Left kidney (tissue), 1 donor: ENCODE measurements at regions not wholly inside any gene's neighbourhood (a gene's known extent, or its start where the extent isn't known, plus 50 kb on each side); places are given as distances from the start of the nearest gene placed in this dataset.
"Not testable (repeated sequence)": the region's sequence is repeated elsewhere in the genome, so short reads cannot be mapped to it uniquely, and the experiment has no call there.

Experiments used
- DNase-seq: peaks from one replicate; pipeline ENCODE4 v3.0.0-alpha.2; 2013

DNA sequence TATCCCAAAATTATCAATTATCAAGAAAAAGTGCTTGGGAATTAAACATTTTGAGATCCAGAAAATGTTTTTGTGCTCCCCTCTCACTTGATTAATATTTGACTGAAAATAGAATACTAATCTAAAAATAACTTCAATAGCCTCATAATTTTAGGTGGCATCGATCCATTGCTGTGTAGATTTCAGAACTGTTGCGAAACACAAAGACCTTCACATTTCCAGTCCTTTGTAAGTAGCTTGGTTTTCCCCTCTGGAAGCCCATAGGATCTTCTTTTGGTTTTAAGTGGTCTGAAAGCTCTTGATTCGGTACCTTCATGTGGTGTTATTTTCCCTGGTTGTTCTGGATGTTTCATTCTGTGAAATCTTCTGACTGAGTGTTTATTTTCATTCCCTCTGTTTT, 176.5 kb downstream of the NUFIP1 start:
- DNase-seq: no peak

DNA sequence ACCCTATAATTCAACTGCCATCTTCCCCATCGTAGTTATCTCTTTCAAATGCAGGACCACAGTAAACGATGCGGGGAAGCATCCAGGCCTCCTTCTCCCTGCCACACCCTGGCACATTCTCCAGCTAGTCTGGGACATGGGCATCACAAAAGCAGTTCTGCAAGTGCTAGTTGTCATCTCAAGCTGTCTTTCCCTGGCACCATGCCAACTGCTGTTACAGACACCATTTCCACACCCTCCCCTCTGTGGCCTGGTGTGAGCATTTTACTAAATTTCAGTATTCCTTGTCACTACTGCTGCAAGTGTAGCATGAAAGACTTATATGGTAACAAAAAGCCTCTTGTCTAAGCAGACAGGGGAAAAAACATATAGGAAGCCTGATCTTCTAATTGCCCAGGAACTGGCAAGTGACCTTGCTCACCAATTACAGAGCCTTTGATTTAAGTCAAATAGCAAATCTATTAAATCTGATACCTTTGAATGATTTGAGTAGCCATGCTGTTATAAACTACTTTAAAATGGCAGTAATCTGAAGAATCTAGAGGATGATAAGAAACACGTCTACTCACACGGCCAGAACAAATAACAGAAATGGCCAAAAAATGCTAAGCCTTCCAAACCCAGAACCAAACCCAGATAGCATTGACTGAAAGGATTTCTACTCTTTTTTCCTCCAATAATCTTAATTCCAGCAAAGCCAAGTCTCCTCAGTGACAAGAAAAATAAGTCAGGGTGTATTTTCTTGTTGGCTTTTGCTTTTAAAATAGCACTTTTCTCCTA, 179.0 kb downstream of the NUFIP1 start:
- no peak for DNase-seq

DNA sequence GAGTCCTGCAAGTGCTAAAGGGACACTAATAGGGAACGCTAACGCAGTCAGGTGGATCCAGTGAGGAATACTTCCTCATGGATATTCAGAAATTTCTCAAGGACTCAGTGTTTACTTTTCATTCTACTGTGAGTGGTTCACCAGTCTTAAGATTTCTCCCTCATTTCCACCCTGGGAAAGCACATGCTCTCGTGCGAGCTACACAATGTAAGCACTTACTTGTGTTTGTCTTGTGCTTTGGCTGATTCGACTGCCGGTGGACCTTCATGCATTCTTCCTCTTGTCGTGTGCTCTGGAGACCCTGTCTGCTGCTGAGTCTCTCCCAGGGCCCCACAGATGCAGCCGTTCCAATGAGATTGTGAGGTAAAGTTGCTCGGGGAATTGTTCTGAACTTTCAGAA, 180.1 kb downstream of the NUFIP1 start:
- DNase-seq: no peak

DNA sequence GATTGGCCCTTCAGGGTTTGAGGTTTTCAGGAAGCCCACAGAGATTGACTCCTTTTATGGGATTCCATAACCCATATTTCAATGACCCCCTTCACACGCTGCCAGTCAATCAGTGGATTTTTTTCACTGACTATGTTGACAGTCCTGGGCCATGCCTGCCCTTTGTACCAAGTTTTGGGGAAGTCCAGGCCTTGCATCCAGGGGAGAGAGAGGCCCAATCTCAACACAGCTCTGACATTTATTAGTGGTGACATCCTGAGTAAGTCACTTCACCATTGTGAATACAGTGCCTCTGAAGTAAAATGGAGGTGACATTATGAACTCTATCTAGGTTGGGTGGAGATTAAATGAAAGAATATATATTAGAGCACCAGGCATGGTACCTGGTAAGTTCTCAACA, 181.1 kb downstream of the NUFIP1 start:
- DNase-seq: no peak

DNA sequence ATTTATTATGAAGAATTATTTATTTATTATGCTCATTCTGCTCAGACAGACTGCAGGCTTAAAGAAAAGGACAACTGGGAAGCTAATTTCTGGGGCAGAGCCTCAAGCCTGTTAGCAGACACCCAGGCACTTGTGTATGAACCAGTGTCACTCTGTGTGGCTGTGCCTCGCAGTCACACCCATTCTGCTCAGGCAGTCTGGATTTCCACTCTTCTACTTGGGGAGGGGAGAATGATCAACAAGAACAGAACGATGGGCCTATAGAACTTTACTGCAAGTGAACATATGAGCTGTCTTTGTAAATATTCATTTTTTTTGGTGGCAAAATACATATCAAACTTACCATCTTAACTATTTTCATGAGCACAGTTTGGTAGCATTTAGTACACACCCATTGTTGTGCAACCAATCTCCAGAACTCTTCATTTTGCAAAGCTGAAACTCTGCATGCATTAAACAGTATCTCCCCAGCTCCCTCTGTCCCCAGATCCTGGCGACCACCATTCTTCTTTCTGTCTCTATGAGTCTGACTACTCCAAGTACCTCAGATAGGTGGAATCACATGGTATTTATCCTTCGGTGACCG, 181.7 kb downstream of the NUFIP1 start:
- no peak for DNase-seq

DNA sequence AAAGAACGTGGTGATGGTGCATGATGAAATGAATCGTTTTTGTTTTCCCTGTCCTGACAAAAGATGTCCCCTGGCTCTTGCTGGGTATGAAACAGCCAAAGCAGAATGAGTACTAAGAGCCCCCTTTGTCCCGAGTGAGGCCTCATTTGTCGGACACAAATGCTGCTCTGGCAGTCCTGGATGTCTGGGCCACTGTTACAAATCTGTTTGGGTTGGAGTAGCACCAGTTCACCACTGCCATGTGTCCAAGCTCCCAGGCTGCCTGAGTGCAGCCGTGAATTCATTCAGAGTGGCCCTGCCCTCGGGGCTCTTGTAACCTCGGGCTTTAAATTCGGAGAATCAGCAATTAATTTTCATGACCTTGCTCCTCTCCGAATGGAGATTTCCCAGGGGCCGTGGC, 182.4 kb downstream of the NUFIP1 start:
- DNase-seq: no peak

DNA sequence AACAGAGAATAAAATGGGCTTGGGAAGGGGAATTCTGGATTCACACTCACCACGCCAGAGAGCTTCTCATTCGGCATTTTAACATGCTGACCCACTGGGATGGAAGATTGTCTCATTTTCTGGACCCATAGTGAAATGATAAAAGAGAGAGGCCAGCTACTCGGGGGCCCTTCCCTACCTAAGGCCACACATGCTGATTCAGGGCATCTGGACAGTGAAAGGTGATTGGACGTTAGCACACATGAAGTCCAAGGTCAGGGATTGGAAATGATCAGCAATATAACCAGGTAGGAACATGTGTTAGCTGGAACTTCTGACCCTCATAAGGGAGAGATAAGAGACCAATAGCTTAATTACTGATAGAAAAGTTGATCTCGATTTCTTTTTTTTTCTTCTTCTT, 183.7 kb downstream of the NUFIP1 start:
- DNase-seq: no peak

DNA sequence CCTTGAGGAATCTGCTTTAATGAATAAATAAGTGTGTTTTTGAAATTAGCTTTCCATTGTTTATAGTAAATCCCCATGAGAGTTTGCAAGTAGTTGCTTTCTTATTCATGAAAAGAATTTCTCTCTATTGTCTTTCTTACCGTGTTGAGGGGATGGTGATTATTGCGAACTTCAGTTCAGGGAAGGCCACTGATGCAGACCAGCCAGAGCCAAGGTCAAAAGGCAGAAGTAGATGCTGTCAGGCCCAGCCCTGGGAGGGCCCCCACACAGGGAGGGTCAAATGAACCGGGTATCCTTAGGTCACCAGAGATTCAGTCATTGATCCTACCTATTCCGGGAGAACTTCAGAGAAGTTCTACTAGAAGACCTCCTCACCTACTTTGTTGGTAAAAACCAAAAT, 185.9 kb downstream of the NUFIP1 start:
- no peak for DNase-seq

DNA sequence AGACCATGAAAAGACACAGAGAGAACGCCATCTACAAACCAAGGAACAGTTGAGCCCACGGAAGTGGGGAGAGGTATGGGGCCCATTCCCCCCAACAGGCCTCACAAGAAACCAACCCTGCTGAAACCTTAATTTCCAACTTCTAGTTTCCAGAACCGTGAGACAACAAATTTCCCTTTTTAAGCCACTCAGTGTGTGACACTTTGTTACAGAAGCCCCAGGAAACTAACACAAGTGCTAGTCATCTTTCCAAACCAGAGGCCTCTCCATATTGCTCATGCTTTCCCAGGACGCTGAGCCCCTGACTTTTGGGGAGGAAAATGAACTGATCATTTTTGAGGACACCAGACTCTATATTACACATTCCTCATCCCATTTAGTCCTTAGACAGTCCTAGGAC, 186.8 kb downstream of the NUFIP1 start:
- DNase-seq: no peak

DNA sequence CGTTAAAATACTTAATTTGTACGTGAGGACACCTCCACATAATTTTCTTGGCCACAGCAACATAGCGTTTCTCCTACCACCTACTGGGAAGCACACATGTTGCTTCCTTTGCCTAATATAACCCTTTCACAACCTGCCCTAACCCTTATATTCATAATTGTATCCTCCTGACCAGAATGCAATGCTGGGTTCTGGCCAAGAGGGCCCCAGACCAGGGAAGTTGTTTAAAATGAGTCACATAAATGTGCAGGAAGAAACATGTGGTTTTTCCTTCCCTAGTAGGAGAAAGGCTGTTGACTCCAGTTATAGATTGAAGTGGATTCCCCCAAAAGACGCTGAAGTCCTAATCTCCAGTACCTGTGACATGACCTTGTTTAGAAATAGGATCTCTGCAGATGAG, 187.3 kb downstream of the NUFIP1 start:
- no peak for DNase-seq

DNA sequence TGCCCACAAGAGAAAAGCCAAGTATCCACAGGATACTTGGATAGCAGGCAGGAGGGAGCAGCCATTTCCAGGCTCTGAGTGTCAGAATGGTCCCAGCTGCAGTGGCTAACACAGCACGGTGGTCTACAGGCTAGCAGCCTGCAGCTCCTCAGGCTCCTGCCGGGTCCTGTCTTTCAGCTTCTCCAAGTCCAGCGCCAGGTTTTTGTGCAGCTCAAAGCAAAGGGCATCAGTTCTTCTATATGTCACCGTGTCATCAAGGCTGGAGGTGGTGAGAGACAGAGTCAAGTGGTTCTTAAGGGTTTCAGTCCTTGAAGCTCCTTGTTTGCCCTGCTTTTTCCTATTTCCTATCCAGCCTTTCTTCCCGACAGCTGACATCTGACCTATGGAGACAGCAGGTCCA, 188.6 kb downstream of the NUFIP1 start:
- DNase-seq: no peak

DNA sequence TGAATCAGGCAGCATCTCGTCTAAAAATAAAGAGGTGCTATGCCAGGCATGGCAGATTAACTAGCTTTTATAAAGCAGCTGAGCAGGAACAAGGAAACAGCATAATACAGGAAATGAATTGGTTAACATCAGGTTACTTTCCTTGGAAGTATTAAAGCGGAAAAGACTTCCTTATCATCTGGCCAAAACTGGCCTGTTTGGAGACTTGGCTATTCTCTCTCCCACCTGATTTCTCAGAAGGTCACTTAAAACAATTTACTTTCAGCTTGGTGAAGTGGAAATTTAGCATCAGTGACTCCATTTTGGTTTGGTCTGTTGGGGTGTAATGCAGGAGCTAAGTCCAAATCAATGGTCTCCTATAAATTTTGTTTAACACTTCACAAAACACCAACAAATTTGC, 191.6 kb downstream of the NUFIP1 start:
- DNase-seq: no peak

DNA sequence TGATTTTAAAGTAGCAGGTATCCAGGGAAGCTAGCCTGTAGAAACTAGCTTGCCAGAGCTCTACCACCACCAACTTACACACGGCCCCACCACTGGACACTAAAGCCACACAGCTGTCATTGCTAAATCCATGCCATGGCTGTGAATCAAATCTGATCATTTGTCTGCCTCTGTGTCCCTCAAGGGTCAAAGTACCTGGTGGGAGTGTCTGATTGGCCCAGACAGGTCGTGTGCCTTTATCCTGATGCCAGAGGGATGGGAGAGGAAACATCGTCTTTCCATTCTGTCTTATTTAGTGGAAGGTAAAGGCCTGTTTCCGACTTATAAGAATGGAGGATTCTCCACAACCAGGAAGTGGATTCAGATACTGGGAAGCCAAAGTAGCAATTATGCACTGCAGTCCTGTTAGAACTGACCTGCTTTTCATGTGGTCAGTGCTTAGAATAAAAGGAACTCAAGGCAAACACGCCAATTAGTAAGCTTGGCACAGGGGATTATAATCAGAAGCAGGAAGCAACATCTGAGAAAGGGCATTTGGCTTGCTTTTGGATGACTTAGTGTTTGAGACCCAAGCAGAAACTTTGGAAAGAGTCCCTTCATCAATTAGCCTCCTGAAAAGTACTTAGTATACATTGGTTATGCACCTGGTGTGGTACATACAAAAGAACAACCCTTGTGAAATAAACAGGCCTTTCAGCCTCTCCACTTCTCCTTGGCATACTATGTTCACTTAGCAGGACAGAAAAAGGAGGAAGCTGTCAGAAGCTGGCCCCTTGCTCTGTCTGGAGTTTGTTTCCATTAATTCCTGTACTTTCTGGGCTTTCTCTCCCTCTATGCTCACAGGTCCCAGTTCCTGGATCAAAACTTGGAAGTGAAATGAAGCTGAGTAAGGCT, 192.4 kb downstream of the NUFIP1 start:
- no peak for DNase-seq

DNA sequence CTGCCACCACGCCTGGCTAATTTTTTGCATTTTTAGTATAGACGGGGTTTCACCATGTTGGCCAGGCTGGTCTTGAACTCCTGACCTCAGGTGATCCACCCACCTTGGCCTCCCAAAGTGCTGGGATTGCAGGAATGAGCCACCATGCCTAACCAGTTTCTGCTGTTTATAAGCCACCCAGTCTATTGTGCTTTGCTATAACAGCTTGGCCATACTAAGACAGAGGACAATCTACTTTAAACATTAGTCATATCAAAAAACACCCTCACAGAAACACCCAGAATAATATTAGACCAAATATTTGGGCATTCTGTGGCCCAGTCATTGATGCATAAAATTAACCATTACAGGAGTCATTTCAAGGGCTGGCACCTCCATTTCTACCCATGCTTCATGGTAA, 193.2 kb downstream of the NUFIP1 start:
- not testable (repeated sequence) for DNase-seq

DNA sequence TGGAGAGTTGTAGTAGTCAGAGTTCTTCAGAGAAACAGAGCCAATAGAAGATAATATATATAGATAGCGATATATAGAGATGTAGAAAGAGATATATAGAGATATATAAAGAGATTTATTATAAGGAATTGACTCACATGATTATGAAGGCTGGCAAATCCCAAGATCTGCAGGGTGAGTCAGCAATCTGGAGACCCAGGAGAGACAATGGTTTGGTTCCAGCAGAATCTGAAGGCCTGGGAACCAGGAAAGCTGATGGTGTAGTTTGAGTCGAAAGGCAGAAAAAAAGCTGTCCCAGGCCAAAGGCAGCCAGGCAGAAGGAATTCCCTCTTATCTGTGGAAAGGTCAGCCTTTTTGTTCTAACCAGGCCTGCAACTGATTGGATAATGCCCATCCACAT, 194.1 kb downstream of the NUFIP1 start:
- DNase-seq: no peak

DNA sequence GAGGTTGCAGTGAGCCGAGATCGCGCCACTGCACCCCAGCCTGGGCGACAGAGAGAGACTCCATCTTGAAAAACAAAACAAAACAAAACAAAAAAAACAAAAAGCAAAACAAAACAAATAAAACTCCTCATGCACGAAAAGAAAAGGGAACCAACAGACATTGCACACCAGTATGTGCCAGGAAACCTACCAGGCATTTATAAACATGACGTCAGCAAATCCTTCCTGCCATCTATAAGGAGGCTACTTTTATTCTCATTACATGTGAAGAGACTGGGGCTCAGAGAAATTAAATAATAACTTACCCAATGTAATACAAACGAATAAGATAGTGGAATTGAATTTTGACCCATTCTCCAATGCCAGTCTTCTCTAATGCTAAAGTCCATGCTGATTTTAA, 197.2 kb downstream of the NUFIP1 start:
- DNase-seq: no peak

DNA sequence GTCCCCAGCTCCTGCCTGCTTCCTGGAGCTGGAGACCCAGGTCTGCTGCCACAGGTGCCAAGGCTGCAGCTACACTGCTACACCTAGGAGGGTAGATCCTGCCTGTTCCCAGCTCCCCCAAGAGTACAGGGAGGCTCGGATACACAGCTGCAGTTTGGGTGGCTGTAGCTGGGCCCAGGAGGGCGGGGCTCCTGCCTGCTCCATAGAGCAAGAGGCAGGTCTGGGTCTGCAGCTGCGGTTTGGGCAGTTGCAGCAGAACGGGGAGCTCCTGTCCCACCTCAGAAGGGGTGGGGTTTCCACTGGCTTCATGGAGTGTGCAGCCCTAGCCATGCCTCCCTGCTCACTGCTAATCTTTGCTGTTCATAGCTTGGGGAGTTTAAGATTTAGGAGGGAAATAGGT, 199.0 kb downstream of the NUFIP1 start:
- DNase-seq: no peak

DNA sequence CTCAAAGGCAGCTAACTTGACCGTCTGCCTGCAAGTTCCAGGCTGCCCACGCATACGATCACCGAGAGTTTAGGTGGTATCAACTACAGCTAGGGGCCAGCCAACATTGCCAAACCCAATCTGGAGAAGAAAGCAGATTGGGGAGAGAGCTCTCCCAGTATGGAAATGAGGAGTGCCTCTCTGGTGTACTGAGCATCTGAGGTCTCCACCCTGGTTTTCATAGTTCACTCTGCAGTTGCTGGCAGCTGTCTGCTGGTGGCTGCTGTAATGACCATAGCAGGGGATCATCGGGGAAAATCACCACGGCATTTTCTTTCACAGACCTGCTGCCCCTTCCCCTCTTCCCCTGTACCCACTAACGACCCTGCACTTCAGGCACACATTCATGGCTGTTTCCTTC, 201.7 kb downstream of the NUFIP1 start:
- no peak for DNase-seq

DNA sequence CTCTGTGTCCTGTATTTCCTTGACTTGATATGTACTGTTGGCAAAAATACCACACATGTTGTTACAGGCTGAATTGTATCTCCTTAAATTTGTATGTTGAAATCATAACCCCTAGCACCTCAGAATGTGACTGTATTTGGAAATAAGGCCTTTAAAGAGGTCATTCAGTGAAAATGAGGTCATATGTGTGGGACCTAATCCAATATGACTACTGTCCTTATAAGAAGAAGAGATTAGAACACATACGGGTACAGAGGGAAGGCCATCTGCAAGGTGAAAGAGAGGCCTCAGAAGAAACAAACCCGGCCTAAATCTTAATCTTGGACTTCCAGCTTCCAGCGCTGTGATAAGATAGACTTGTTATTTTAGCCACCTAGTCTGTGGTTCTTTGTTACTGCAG, 202.5 kb downstream of the NUFIP1 start:
- no peak for DNase-seq

DNA sequence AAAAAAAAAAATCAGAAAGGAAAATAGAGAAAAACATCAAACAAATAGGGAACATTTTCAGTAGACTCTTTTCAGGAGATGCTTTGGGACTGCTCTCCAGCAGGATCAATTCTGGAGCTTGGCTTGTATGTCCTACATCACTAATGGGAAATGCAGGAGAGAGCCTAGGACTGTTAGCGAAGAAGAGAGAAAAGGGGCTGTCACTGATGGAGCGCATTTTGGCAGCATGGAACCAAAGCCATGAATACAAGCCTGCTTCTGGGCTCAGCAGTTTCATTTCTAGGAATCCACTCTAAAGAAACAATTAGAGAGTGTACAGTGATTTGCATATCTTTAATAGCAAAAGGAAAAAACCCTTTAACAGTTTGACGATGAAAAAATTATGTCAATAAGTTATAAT, 203.9 kb downstream of the NUFIP1 start:
- no peak for DNase-seq

DNA sequence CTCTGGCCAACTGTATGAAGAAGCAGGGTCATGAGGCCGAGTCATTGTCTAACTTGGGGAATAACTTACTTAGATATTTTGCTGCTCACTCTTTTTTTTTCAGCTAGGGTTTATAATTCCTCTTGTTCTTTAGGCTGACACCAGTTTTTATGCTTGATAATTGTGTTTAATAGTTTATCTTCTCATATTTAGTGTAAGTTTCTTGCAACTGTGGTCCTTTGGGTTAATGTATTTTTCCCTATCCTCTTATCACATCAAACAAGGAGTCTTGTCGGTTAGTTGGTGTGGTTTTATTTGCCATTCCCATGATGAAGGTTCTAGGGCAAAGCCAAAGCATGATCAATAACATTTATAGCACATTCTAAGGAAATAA, 204.6 kb downstream of the NUFIP1 start:
- no peak for DNase-seq

DNA sequence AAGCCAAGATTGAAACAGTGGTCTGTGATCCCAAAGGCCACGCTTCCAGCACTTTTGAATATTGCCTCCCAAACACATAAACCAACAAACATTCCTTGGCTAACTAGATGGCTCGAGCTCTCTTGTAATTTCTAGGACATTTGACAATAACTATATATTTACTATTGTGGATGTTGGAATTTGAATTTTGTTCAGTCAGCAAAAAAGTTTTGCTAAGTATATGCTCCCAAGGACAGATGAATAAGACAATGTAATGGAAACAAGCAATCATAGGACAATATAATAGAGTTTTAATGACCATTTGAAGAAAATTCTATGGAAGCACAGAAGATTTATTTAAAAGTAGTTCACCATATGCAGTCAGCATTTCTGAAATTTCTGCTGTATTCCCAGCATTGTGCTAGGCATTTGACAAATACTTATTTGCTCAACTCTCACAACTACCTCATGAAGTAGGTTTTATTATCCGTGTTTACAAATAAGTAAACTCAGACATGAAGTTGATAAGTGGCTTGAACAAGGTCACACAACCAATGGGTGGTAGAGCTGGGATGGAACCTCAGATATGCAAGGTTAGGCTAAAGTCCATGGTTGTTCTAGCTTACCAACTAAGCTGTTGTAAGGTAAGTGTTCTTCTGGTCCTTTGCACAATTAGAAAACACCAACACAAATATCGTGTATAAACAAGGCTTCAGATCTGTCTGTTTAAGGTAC, 205.1 kb downstream of the NUFIP1 start:
- DNase-seq: no peak
